SK-N-SH (cell line): ENCODE measurements at regions not wholly inside any gene's neighbourhood (a gene's known extent, or its start where the extent isn't known, plus 50 kb on each side); places are given as distances from the start of the nearest gene placed in this dataset.

ENCODE experiments used
- CHD2 ChIP-seq: fragments of 150-350 bp; IDR thresholded peaks from 2 replicates; pipeline ENCODE4 v1.6.1; 2018; ENCODE audit warnings: low read length; ENCODE audit not compliant: partially characterized antibody
- FOXJ3 ChIP-seq: sonication (generic); formaldehyde crosslinking; IDR thresholded peaks from 2 replicates; pipeline ENCODE4 v1.5.1; 2020; ENCODE audit warnings: mild to moderate bottlenecking, missing genetic modification reagents
- GABPA ChIP-seq: IDR thresholded peaks from 2 replicates; pipeline ENCODE4 v1.4.0; 2012; ENCODE audit warnings: low read depth, mild to moderate bottlenecking
- TF ChIP-seq, protein P1 (sequence below): fragments of 200-600 bp; sonication (generic); IDR thresholded peaks from 2 replicates; pipeline ENCODE4 v1.6.1; 2017; ENCODE audit warnings: antibody characterized with exemption, mild to moderate bottlenecking, moderate library complexity
- TF ChIP-seq, protein P2 (sequence below): IDR thresholded peaks from 2 replicates; pipeline ENCODE4 v1.4.0; 2012; ENCODE audit warnings: low read depth, borderline replicate concordance
- TF ChIP-seq, protein P3 (sequence below): fragments of 150-350 bp; IDR thresholded peaks from 2 replicates; pipeline ENCODE4 v1.6.1; 2017; ENCODE audit warnings: antibody characterized with exemption, low read length, low read depth, borderline replicate concordance

DNA sequence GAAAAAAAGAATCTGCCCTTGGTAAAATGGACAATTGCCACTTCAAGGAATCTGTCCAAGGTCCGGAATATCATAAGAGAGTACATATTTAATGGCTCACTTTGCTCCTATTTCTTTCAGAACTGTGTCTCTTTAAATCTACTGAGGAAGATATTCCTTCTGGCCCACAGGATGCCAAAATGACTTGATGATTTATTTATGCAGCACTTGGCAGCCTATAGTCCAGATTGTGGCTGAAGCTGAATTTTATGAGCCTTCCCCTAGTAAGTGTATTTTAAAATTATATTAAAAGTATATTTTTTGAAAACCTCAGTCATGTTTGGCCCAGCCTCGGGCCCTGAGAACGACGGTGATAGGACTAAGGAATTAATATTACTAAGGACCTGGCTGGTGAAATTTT lies 465.1 kb upstream of the HNRNPA3 start:
- TF ChIP-seq GABPA, result no peak
- TF ChIP-seq, protein P1, sequence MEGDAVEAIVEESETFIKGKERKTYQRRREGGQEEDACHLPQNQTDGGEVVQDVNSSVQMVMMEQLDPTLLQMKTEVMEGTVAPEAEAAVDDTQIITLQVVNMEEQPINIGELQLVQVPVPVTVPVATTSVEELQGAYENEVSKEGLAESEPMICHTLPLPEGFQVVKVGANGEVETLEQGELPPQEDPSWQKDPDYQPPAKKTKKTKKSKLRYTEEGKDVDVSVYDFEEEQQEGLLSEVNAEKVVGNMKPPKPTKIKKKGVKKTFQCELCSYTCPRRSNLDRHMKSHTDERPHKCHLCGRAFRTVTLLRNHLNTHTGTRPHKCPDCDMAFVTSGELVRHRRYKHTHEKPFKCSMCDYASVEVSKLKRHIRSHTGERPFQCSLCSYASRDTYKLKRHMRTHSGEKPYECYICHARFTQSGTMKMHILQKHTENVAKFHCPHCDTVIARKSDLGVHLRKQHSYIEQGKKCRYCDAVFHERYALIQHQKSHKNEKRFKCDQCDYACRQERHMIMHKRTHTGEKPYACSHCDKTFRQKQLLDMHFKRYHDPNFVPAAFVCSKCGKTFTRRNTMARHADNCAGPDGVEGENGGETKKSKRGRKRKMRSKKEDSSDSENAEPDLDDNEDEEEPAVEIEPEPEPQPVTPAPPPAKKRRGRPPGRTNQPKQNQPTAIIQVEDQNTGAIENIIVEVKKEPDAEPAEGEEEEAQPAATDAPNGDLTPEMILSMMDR, result no peak
- TF ChIP-seq, protein P2, sequence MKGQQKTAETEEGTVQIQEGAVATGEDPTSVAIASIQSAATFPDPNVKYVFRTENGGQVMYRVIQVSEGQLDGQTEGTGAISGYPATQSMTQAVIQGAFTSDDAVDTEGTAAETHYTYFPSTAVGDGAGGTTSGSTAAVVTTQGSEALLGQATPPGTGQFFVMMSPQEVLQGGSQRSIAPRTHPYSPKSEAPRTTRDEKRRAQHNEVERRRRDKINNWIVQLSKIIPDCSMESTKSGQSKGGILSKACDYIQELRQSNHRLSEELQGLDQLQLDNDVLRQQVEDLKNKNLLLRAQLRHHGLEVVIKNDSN, result no peak
- TF ChIP-seq, protein P3, sequence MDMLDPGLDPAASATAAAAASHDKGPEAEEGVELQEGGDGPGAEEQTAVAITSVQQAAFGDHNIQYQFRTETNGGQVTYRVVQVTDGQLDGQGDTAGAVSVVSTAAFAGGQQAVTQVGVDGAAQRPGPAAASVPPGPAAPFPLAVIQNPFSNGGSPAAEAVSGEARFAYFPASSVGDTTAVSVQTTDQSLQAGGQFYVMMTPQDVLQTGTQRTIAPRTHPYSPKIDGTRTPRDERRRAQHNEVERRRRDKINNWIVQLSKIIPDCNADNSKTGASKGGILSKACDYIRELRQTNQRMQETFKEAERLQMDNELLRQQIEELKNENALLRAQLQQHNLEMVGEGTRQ, result no peak
- no peak for TF ChIP-seq FOXJ3 (CRISPR knock-in tag)
- TF ChIP-seq CHD2, result no peak
